Mammary epithelial cell (primary cell): ENCODE measurements at regions not wholly inside any gene's neighbourhood (a gene's known extent, or its start where the extent isn't known, plus 50 kb on each side); places are given as distances from the start of the nearest gene placed in this dataset.

ENCODE experiments used
- EZH2 ChIP-seq: IDR thresholded peaks from 2 replicates; pipeline ENCODE4 v1.6.1; 2012; ENCODE audit warnings: low read length, inconsistent platforms, borderline replicate concordance
- TF ChIP-seq, protein P1 (sequence below), 2 donors: IDR thresholded peaks in 1 of 2; conservative IDR thresholded peaks in 1 of 2; 2 replicates each; pipeline ENCODE4 v1.5.1; 2011 to 2012; ENCODE audit warnings: inconsistent platforms in 2 of 2, low read length in 2 of 2, mild to moderate bottlenecking in 2 of 2, control low read depth in 1 of 2, low read depth in 1 of 2; ENCODE audit not compliant: insufficient read depth in 1 of 2; ENCODE audit errors: extremely low read depth in 1 of 2

DNA sequence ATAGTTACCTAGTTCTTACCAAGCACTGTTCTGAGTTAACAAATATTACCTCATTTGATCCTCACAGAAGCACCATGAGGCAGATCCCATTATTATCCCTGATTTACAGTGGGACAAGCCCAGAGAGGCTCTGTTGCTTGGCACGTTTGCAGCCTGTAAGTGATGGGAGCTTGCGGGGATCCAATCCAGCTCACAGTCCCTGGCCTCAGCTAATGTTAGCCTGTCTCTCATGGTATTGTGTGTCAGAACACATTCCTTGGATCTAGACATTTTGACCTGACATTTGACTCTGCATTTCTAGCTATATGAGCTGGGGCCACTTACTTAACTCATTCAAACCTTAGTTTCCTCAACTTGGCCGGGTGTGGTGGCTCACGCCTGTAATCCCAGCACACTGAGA, 246.9 kb upstream of the LRTM1 start:
- TF ChIP-seq, protein P1, sequence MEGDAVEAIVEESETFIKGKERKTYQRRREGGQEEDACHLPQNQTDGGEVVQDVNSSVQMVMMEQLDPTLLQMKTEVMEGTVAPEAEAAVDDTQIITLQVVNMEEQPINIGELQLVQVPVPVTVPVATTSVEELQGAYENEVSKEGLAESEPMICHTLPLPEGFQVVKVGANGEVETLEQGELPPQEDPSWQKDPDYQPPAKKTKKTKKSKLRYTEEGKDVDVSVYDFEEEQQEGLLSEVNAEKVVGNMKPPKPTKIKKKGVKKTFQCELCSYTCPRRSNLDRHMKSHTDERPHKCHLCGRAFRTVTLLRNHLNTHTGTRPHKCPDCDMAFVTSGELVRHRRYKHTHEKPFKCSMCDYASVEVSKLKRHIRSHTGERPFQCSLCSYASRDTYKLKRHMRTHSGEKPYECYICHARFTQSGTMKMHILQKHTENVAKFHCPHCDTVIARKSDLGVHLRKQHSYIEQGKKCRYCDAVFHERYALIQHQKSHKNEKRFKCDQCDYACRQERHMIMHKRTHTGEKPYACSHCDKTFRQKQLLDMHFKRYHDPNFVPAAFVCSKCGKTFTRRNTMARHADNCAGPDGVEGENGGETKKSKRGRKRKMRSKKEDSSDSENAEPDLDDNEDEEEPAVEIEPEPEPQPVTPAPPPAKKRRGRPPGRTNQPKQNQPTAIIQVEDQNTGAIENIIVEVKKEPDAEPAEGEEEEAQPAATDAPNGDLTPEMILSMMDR (conservative IDR thresholded peaks at IDR 0.05 in 1 of 2, IDR thresholded peaks at IDR 0.05 in 1 of 2; ENCODE audit: extremely low read depth in 1 of 2, insufficient read depth in 1 of 2, low read depth in 1 of 2, low read length in 2 of 2) = no peak
- TF ChIP-seq EZH2 = no peak
